Psoas muscle (tissue), 7 donors: ENCODE measurements at regions not wholly inside any gene's neighbourhood (a gene's known extent, or its start where the extent isn't known, plus 50 kb on each side); places are given as distances from the start of the nearest gene placed in this dataset.

Experiments
- ATAC-seq, 4 donors: fragments of 200-7000 bp; cut with Tn5 transposase; one replicate each; pipeline ENCODE4 v1.9.1; 2020; ENCODE audit warnings: moderate library complexity in 3 of 4, mild to moderate bottlenecking in 2 of 4
- DNase-seq, 2 donors: peaks; one replicate each; pipeline ENCODE4 v3.0.0-alpha.2; 2020
- H3K27ac ChIP-seq: fragments of 200-600 bp; one replicate; pipeline ENCODE4 v1.8.0; 2022
- H3K27me3 ChIP-seq, 3 donors: fragments of 200-600 bp in 1 of 3; one replicate each; pipeline versions ENCODE4 v1.6.1 to v1.8.0; 2013 to 2022; ENCODE audit warnings: low read length in 2 of 3, mild to moderate bottlenecking in 2 of 3, moderate library complexity in 1 of 3; ENCODE audit not compliant: insufficient read depth in 3 of 3
- H3K36me3 ChIP-seq, 2 donors: fragments of 200-600 bp in 1 of 2; one replicate each; pipeline versions ENCODE4 v1.6.1 to v1.8.0; 2013 to 2022; ENCODE audit warnings: low read depth in 1 of 2, mild to moderate bottlenecking in 1 of 2, moderate library complexity in 1 of 2; ENCODE audit not compliant: insufficient read depth in 1 of 2
- H3K4me1 ChIP-seq: fragments of 200-600 bp; one replicate; pipeline ENCODE4 v1.8.0; 2022
- H3K4me3 ChIP-seq: fragments of 200-600 bp; one replicate; pipeline ENCODE4 v1.8.0; 2022; ENCODE audit warnings: mild to moderate bottlenecking
- H3K9me3 ChIP-seq: fragments of 200-600 bp; one replicate; pipeline ENCODE4 v1.8.0; 2022
- WGBS, 3 donors: extraction: QIAGEN DNeasy Blood & Tissue Kit; methylation state at CpG; one replicate each; pipeline versions ENCODE4 v1.1.6 to v1.1.7; 2013; 5-methylcytosine and 5-hydroxymethylcytosine counted together
- intact Hi-C, 2 donors: fragments of 100-400 bp; cut with DNase I; formaldehyde crosslinking; loops; one replicate each; pipeline versions ENCODE4 v1.11.0 to v1.14.2; 2022
- TF ChIP-seq, protein P1 (sequence below): fragments of 200-600 bp; IDR thresholded peaks from one replicate; pipeline ENCODE4 v1.8.0; 2022; ENCODE audit warnings: antibody characterized with exemption
- donor health status: healthy with polysubstance abuse.
- donor health status: DM: no; HTN: no; CAD: no; lungs with moderate emphysema.
- donor health status: Bipolar disorder and iron deficiency.
- donor health status: healthy.
- donor health status: DM: yes; HTN: yes; CAD: no.
- donor health status: DM: no; HTN: no; CAD: no.
- donor health status: DM: yes; HTN: yes; CAD: no.

DNA sequence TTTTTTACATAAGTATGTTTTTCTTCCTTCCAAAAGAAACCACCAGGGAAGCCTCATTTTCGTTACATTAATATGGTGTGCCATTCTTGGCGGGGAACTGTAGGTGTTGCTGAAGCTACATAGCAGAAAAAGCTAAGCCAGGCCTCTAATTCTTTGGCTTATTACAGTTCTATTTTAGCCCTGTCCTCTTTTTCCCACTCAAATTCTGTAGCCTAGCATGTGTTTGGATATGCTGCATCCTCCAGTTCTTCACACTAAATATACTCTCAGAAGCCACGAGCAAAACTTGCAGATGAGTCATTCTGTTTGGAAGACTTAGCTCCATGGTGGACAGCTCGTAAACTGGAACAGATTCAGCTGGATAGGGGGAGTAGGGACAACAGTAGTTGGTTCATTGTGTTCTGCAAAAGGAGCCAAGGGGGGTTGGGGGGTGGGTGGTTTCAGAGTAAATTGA lies 369.4 kb downstream of the TMEM161B start:
- Histone ChIP-seq H3K4me1 (no peaks in the 10 kb centered on the region), H3K9me3 (no peaks in the 10 kb centered on the region), H3K27me3 (no peaks in the 10 kb centered on the region), H3K4me3 (no peak overlapping the region), H3K27ac (peak overlapping the region; percentile 12), H3K36me3 (no peaks in the 10 kb centered on the region)
- intact Hi-C loops = no loop called here
- WGBS, 3 donors = 15 to 30% (median 18%) methylated on average over 4 of the region's 4 CpGs
- DNase-seq (peak in 1 of 2 donors; percentile 40), ATAC-seq (peak; percentile 51 to 87 (median 78))
- TF ChIP-seq, protein P1, sequence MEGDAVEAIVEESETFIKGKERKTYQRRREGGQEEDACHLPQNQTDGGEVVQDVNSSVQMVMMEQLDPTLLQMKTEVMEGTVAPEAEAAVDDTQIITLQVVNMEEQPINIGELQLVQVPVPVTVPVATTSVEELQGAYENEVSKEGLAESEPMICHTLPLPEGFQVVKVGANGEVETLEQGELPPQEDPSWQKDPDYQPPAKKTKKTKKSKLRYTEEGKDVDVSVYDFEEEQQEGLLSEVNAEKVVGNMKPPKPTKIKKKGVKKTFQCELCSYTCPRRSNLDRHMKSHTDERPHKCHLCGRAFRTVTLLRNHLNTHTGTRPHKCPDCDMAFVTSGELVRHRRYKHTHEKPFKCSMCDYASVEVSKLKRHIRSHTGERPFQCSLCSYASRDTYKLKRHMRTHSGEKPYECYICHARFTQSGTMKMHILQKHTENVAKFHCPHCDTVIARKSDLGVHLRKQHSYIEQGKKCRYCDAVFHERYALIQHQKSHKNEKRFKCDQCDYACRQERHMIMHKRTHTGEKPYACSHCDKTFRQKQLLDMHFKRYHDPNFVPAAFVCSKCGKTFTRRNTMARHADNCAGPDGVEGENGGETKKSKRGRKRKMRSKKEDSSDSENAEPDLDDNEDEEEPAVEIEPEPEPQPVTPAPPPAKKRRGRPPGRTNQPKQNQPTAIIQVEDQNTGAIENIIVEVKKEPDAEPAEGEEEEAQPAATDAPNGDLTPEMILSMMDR = peak; percentile 8

DNA sequence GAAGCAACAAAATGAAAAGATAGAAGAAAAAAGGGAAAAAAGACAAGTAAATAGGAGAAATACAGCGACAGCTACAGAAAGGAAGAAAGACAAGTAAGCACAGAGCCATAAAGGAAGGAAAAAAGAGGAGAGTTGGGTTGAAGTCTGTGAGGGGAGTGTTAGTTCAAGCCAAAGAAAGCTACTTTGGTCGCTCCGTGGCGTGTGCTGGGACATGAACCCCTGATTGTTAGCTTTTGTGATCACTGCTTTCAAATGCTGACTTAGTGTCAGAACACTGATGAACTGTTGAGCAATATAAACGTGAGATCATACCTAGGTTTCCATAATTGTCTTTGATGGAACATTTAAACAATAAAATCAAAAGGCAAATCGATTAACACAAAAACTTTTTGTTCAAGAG lies 370.1 kb downstream of the TMEM161B start:
- ATAC-seq = no peak
- Histone ChIP-seq H3K9me3 (no peaks in the 10 kb centered on the region), H3K27ac (no peak overlapping the region), H3K4me3 (no peak overlapping the region), H3K36me3 (no peaks in the 10 kb centered on the region), H3K27me3 (no peaks in the 10 kb centered on the region), H3K4me1 (no peaks in the 10 kb centered on the region)
- 72 to 78% (median 73%) methylated on average over 6 of the region's 6 CpGs for WGBS, 3 donors
- TF ChIP-seq, protein P1 = no peak
- intact Hi-C loops = no loop called here
- no peak for DNase-seq

DNA sequence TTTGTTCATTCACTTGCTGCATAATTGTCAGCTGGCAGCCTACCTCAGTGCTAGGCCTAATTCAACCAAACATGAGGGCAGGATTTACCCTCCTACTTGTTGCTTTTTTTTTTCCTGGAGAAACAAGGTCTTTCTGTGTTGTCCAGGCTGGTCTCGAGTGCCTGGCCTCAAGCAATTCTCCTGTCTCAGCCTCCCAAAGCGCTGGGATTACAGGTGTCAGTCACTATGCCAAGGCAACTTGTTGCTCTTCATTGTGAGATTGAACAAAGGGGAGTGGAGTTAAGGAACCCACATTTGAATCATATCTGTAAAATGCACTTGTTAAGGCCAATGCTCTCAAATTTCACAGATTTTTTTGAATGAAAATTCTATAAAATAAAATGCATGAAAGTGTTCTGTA lies 380.5 kb downstream of the TMEM161B start:
- Histone ChIP-seq H3K4me3 (no peak overlapping the region), H3K27ac (no peak overlapping the region), H3K36me3 (no peaks in the 10 kb centered on the region), H3K9me3 (no peaks in the 10 kb centered on the region), H3K27me3 (no peaks in the 10 kb centered on the region), H3K4me1 (no peaks in the 10 kb centered on the region)
- WGBS, 3 donors = 54 to 77% (median 57%) methylated on average over 2 of the region's 2 CpGs
- intact Hi-C loops = no loop called here
- no peak for DNase-seq
- no peak for ATAC-seq
- TF ChIP-seq, protein P1 = no peak

DNA sequence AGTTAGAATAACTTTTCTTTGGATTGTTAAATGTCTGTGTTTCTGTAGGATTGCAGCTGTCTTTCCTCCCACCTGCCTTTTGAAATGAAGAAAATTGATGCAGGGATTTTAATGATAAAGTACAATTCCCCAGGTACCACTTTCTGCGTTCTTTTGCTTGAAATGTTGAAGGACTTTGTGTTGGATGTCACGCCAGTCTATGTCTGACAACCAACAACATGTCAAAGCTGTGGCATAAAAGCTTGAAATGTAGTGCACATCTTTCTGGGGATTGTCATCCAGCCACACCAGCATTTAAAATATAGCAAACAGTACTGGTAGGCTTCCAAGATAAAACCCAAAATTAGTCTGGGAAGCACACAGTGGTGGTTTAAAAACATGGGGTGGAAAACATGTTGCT lies 381.4 kb downstream of the TMEM161B start:
- Histone ChIP-seq H3K9me3 (no peaks in the 10 kb centered on the region), H3K27ac (no peak overlapping the region), H3K4me1 (no peaks in the 10 kb centered on the region), H3K36me3 (no peaks in the 10 kb centered on the region), H3K4me3 (no peak overlapping the region), H3K27me3 (no peaks in the 10 kb centered on the region)
- no peak for DNase-seq
- ATAC-seq = no peak
- intact Hi-C loops = no loop called here
- WGBS, 3 donors = 56 to 70% (median 66%) methylated on average over 2 of the region's 2 CpGs
- TF ChIP-seq, protein P1 = no peak

DNA sequence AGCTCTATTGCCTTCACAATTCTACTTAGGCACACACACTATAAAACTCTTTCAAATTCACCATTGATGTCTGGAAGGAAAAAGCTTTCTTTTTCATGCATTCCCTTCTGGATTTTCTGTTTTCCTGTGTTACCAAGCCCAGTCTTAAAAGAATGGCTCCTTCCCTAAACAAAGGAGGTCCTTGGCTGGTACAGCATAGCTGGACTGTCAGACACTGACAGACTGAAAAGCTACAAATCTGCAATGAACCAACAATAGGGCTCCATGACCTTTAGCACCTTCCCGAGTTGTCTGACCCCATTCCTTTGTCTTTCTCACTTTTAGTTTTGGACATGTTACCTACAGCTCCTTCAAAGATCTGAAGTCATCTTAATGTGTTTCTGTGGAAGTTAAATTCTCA lies 382.5 kb downstream of the TMEM161B start:
- H3K4me3 ChIP-seq = no peak overlapping the region
- peaks cover 4% of the 10 kb centered on the region for H3K9me3 ChIP-seq
- no peaks in the 10 kb centered on the region for H3K36me3 ChIP-seq
- 7 to 9% (median 8%) methylated on average over 1 of the region's 1 CpG for WGBS, 3 donors
- no peak for ATAC-seq
- H3K4me1 ChIP-seq = no peaks in the 10 kb centered on the region
- H3K27ac ChIP-seq = no peak overlapping the region
- DNase-seq = no peak
- H3K27me3 ChIP-seq = no peaks in the 10 kb centered on the region
- intact Hi-C loops = no loop called here
- TF ChIP-seq, protein P1 = no peak
